HEK293 (cell line): ENCODE measurements at regions not wholly inside any gene's neighbourhood (a gene's known extent, or its start where the extent isn't known, plus 50 kb on each side); places are given as distances from the start of the nearest gene placed in this dataset.
A peak's percentile ranks its signal among the peaks of the same experiment; 100 is the strongest.

Experiments used
- CTCF ChIA-PET: fragments of 350-600 bp; formaldehyde crosslinking; extraction: SDS; loops from one replicate; lab custom pipeline; 2021; ENCODE audit warnings: antibody characterized with exemption; lab: Yijun Ruan, JAX
- POLR2A ChIA-PET: fragments of 300-600 bp; formaldehyde crosslinking; extraction: SDS; loops from one replicate; lab custom pipeline; 2020; ENCODE audit warnings: antibody characterized with exemption, inconsistent platforms; lab: Yijun Ruan, JAX
- H3K27ac ChIP-seq: fragments of 200-500 bp; sonication (Bioruptor generic); 2 replicates; pipeline ENCODE4 v1.5.1; 2014; ENCODE audit warnings: low read depth, low read length, control low read depth, inconsistent platforms; ENCODE audit errors: extremely low read depth
- H3K36me3 ChIP-seq, 2 experiments: fragments of 200-500 bp in 1 of 2; sonication (Bioruptor generic) in 1 of 2; 1 replicate in 1 of 2; 2 replicates in 1 of 2; pipeline ENCODE4 v1.5.1; 2014 to 2017; ENCODE audit warnings: inconsistent platforms in 2 of 2, low read length in 2 of 2; ENCODE audit not compliant: control insufficient read depth in 2 of 2, insufficient read depth in 1 of 2
- H3K4me1 ChIP-seq: fragments of 200-500 bp; sonication (Bioruptor generic); 2 replicates; pipeline ENCODE4 v1.5.1; 2014; ENCODE audit warnings: mild to moderate bottlenecking, low read length, inconsistent platforms; ENCODE audit not compliant: control insufficient read depth, insufficient read depth
- H3K4me3 ChIP-seq: 2 replicates; pipeline ENCODE4 v1.5.1; 2011; ENCODE audit warnings: low read depth, mild to moderate bottlenecking, control low read depth, low read length, moderate library complexity
- H3K9me3 ChIP-seq: fragments of 200-500 bp; sonication (Bioruptor generic); 2 replicates; pipeline ENCODE4 v1.5.1; 2014; ENCODE audit warnings: low read depth, low read length, inconsistent platforms; ENCODE audit not compliant: control insufficient read depth, insufficient read depth
- AEBP2 ChIP-seq: fragments of 450-650 bp; formaldehyde crosslinking; IDR thresholded peaks from 2 replicates; pipeline ENCODE4 v1.5.1; 2016; ENCODE audit warnings: missing biosample characterization, missing genetic modification characterization, borderline replicate concordance
- KLF7 ChIP-seq: fragments of 450-650 bp; formaldehyde crosslinking; IDR thresholded peaks from 2 replicates; pipeline ENCODE4 v1.5.1; 2016; ENCODE audit warnings: missing biosample characterization, missing genetic modification characterization, borderline replicate concordance
- OVOL3 ChIP-seq: fragments of 450-650 bp; formaldehyde crosslinking; IDR thresholded peaks from 2 replicates; pipeline ENCODE4 v1.5.1; 2016; ENCODE audit warnings: missing biosample characterization, missing genetic modification characterization
- REPIN1 ChIP-seq: fragments of 450-650 bp; formaldehyde crosslinking; IDR thresholded peaks from 2 replicates; pipeline ENCODE4 v1.5.1; 2017; ENCODE audit warnings: missing biosample characterization, missing genetic modification characterization, low read depth
- SP2 ChIP-seq: fragments of 450-650 bp; formaldehyde crosslinking; IDR thresholded peaks from 2 replicates; pipeline ENCODE4 v1.5.1; 2016; ENCODE audit warnings: missing biosample characterization, missing genetic modification characterization
- YY2 ChIP-seq: fragments of 450-650 bp; formaldehyde crosslinking; IDR thresholded peaks from 2 replicates; pipeline ENCODE4 v1.5.1; 2016; ENCODE audit warnings: missing biosample characterization, missing genetic modification characterization
- ZBTB11 ChIP-seq: fragments of 450-650 bp; formaldehyde crosslinking; conservative IDR thresholded peaks from 2 replicates; pipeline ENCODE4 v1.5.1; 2016; ENCODE audit warnings: low read depth, missing biosample characterization, missing genetic modification characterization
- ZNF114 ChIP-seq: fragments of 450-650 bp; formaldehyde crosslinking; IDR thresholded peaks from 2 replicates; pipeline ENCODE4 v1.5.0; 2017; ENCODE audit warnings: missing biosample characterization, missing genetic modification characterization
- ZNF133 ChIP-seq: fragments of 450-650 bp; formaldehyde crosslinking; IDR thresholded peaks from 2 replicates; pipeline ENCODE4 v1.5.1; 2016; ENCODE audit warnings: missing biosample characterization, missing genetic modification characterization
- ZNF140 ChIP-seq: fragments of 450-650 bp; formaldehyde crosslinking; IDR thresholded peaks from 2 replicates; pipeline ENCODE4 v1.5.1; 2016; ENCODE audit warnings: missing biosample characterization, missing genetic modification characterization
- ZNF146 ChIP-seq: fragments of 450-650 bp; formaldehyde crosslinking; IDR thresholded peaks from 2 replicates; pipeline ENCODE4 v1.5.1; 2016; ENCODE audit warnings: missing biosample characterization, missing genetic modification characterization
- ZNF16 ChIP-seq: fragments of 450-650 bp; formaldehyde crosslinking; IDR thresholded peaks from 2 replicates; pipeline ENCODE4 v1.5.1; 2016; ENCODE audit warnings: low read depth, missing biosample characterization, missing genetic modification characterization
- ZNF18 ChIP-seq: fragments of 450-650 bp; formaldehyde crosslinking; IDR thresholded peaks from 2 replicates; pipeline ENCODE4 v1.5.1; 2016; ENCODE audit warnings: missing biosample characterization, missing genetic modification characterization
- ZNF239 ChIP-seq: fragments of 450-650 bp; formaldehyde crosslinking; IDR thresholded peaks from 2 replicates; pipeline ENCODE4 v1.5.1; 2016; ENCODE audit warnings: missing biosample characterization, missing genetic modification characterization
- ZNF24 ChIP-seq: fragments of 450-650 bp; formaldehyde crosslinking; IDR thresholded peaks from 2 replicates; pipeline ENCODE4 v1.5.1; 2016; ENCODE audit warnings: missing biosample characterization, missing genetic modification characterization
- ZNF292 ChIP-seq: fragments of 450-650 bp; formaldehyde crosslinking; IDR thresholded peaks from 2 replicates; pipeline ENCODE4 v1.5.1; 2016; ENCODE audit warnings: low read depth, missing biosample characterization, missing genetic modification characterization, borderline replicate concordance
- ZNF324 ChIP-seq: fragments of 450-650 bp; formaldehyde crosslinking; IDR thresholded peaks from 2 replicates; pipeline ENCODE4 v1.5.1; 2016; ENCODE audit warnings: missing biosample characterization, missing genetic modification characterization
- ZNF366 ChIP-seq: fragments of 450-650 bp; formaldehyde crosslinking; conservative IDR thresholded peaks from 2 replicates; pipeline ENCODE4 v1.5.1; 2016; ENCODE audit warnings: missing biosample characterization, missing genetic modification characterization
- ZNF416 ChIP-seq: fragments of 450-650 bp; formaldehyde crosslinking; IDR thresholded peaks from 2 replicates; pipeline ENCODE4 v1.5.1; 2016; ENCODE audit warnings: missing biosample characterization, missing genetic modification characterization
- ZNF510 ChIP-seq: fragments of 450-650 bp; formaldehyde crosslinking; IDR thresholded peaks from 2 replicates; pipeline ENCODE4 v1.5.1; 2018; ENCODE audit warnings: mild to moderate bottlenecking, missing genetic modification characterization, missing biosample characterization; ENCODE audit not compliant: insufficient replicate concordance
- ZNF621 ChIP-seq: fragments of 450-650 bp; formaldehyde crosslinking; IDR thresholded peaks from 2 replicates; pipeline ENCODE4 v1.5.1; 2017; ENCODE audit warnings: missing biosample characterization, missing genetic modification characterization
- ZNF623 ChIP-seq: fragments of 450-650 bp; formaldehyde crosslinking; IDR thresholded peaks from 2 replicates; pipeline ENCODE4 v1.5.1; 2016; ENCODE audit warnings: missing biosample characterization, missing genetic modification characterization
- ZNF629 ChIP-seq: fragments of 450-650 bp; formaldehyde crosslinking; IDR thresholded peaks from 2 replicates; pipeline ENCODE4 v1.5.1; 2017; ENCODE audit warnings: missing biosample characterization, missing genetic modification characterization
- ZNF654 ChIP-seq: fragments of 450-650 bp; formaldehyde crosslinking; IDR thresholded peaks from 2 replicates; pipeline ENCODE4 v1.5.1; 2016; ENCODE audit warnings: low read depth, missing biosample characterization, missing genetic modification characterization
- ZNF664 ChIP-seq: fragments of 450-650 bp; formaldehyde crosslinking; IDR thresholded peaks from 2 replicates; pipeline ENCODE4 v1.5.1; 2016; ENCODE audit warnings: missing biosample characterization, missing genetic modification characterization
- ZNF76 ChIP-seq: fragments of 450-650 bp; formaldehyde crosslinking; IDR thresholded peaks from 2 replicates; pipeline ENCODE4; 2016; ENCODE audit warnings: low read depth, missing biosample characterization, missing genetic modification characterization, borderline replicate concordance
- ZNF777 ChIP-seq: fragments of 450-650 bp; formaldehyde crosslinking; IDR thresholded peaks from 2 replicates; pipeline ENCODE4 v1.5.1; 2017; ENCODE audit warnings: missing biosample characterization, missing genetic modification characterization, borderline replicate concordance

GRCh38 chr22:27566602-27567001 lies 235.0 kb downstream of the MN1 start (continued):
- no peak for TF ChIP-seq ZNF664 (tag by site-specific recombination)
- TF ChIP-seq ZNF416 (tag by site-specific recombination) = no peak
- no peak for TF ChIP-seq KLF7 (tag by site-specific recombination)
- no peak for TF ChIP-seq REPIN1 (tag by site-specific recombination)
- no peak for TF ChIP-seq ZNF324 (tag by site-specific recombination)
- no peak for TF ChIP-seq ZNF654 (tag by site-specific recombination)
- TF ChIP-seq ZNF16 (tag by site-specific recombination) = no peak
- TF ChIP-seq ZNF629 (tag by site-specific recombination) = no peak

- Histone ChIP-seq H3K9me3 (no peaks in the 10 kb centered on the region), H3K4me1 (no peaks in the 10 kb centered on the region), H3K27ac (no peak overlapping the region), H3K36me3 (no peaks in the 10 kb centered on the region), H3K4me3 (no peak overlapping the region)
- TF ChIP-seq ZNF114 (no peak), ZNF366 (tag by site-specific recombination) (0 out of 2 replicates have a peak, but pooled peaks have one; percentile 30)
- CTCF ChIA-PET = interaction anchor here (1.2 kb wide), 1 partner anchor 28 kb away, joined by 3 read pairs; no protein-coding TSS in a partner anchor
- POLR2A ChIA-PET = no interaction called here
Measured at GRCh38 chr22:27568265-27568664, 233.3 kb downstream of the MN1 start.

GRCh38 chr22:27571463-27572277 lies 229.9 kb downstream of the MN1 start:
- no peaks in the 10 kb centered on the region for H3K36me3 ChIP-seq
- H3K4me1 ChIP-seq = no peaks in the 10 kb centered on the region
- H3K27ac ChIP-seq = no peak overlapping the region
- POLR2A ChIA-PET = no interaction called here
- CTCF ChIA-PET = no interaction called here
- H3K4me3 ChIP-seq = no peak overlapping the region
- no peaks in the 10 kb centered on the region for H3K9me3 ChIP-seq
- TF ChIP-seq AEBP2 (tag by site-specific recombination) = no peak
- no peak for TF ChIP-seq ZNF24 (tag by site-specific recombination)
- TF ChIP-seq ZNF76 = no peak
- no peak for TF ChIP-seq ZNF777
- TF ChIP-seq ZNF18 (tag by site-specific recombination) = no peak
- no peak for TF ChIP-seq ZNF146 (tag by site-specific recombination)
- no peak for TF ChIP-seq ZNF133 (tag by site-specific recombination)
- no peak for TF ChIP-seq ZNF239 (tag by site-specific recombination)
- no peak for TF ChIP-seq ZNF621 (tag by site-specific recombination)
- no peak for TF ChIP-seq ZNF623
- no peak for TF ChIP-seq ZNF140 (tag by site-specific recombination)
- no peak for TF ChIP-seq ZNF292 (tag by site-specific recombination)
- TF ChIP-seq OVOL3 (tag by site-specific recombination) = no peak
- no peak for TF ChIP-seq ZNF510
- no peak for TF ChIP-seq SP2 (tag by site-specific recombination)
- TF ChIP-seq YY2 = no peak
- TF ChIP-seq ZBTB11 (tag by site-specific recombination) = no peak
